Mucosa of descending colon (tissue), 3 donors: ENCODE measurements at regions not wholly inside any gene's neighbourhood (a gene's known extent, or its start where the extent isn't known, plus 50 kb on each side); places are given as distances from the start of the nearest gene placed in this dataset.

Experiments used
- ATAC-seq: fragments of 200-7000 bp; cut with Tn5 transposase; one replicate; pipeline ENCODE4 v1.9.1; 2020; ENCODE audit warnings: mild to moderate bottlenecking, moderate library complexity
- DNase-seq, 3 donors: peaks; one replicate each; pipeline ENCODE4 v3.0.0-alpha.2; 2020
- H3K36me3 ChIP-seq: fragments of 200-600 bp; one replicate; pipeline ENCODE4 v1.8.0; 2021; ENCODE audit warnings: low read depth, mild to moderate bottlenecking
- H3K4me1 ChIP-seq: fragments of 200-600 bp; one replicate; pipeline ENCODE4 v1.8.0; 2021; ENCODE audit warnings: low read depth, mild to moderate bottlenecking
- H3K4me3 ChIP-seq: fragments of 200-600 bp; one replicate; pipeline ENCODE4 v1.8.0; 2021; ENCODE audit warnings: mild to moderate bottlenecking
- H3K9me3 ChIP-seq: fragments of 200-600 bp; one replicate; pipeline ENCODE4 v1.8.0; 2021; ENCODE audit warnings: mild to moderate bottlenecking
- intact Hi-C, 2 donors: fragments of 100-400 bp; cut with DNase I in 1 of 2; cut with micrococcal nuclease in 1 of 2; formaldehyde crosslinking; loops; one replicate each; pipeline versions ENCODE4 v1.11.0 to v1.11.1; 2022; cut with DNase I, micrococcal nuclease
- TF ChIP-seq, protein P1 (sequence below): fragments of 200-600 bp; IDR thresholded peaks from one replicate; pipeline ENCODE4 v1.8.0; 2022; ENCODE audit warnings: antibody characterized with exemption, mild to moderate bottlenecking
- donor health status: DM: no; HTN: no; CAD: no; lungs with moderate emphysema.
- donor health status: DM: no; HTN: no; CAD: no.
- donor health status: DM: no; HTN: yes; CAD: no.

DNA sequence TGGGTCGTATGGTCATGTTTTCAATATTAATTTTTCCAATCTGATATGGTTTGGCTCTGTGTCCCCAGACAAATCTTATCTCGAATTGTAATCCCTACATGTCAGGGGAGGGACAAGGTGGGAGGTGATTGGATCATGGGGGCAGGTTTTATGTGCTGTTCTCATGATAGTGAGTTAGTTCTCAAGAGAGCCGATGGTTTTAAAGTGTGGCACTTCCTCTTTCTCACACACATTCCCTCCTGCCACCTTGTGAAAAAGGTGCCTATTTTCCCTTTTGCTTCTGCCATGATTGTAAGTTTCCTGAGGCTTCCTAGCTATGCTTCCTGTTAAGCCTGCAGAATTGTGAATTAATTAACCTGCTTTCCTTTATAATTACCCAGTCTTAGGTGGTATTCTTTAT, 309.1 kb upstream of the GRIN3A start:
- Histone ChIP-seq H3K9me3 (no peaks in the 10 kb centered on the region), H3K36me3 (no peaks in the 10 kb centered on the region), H3K4me3 (no peak overlapping the region), H3K4me1 (no peaks in the 10 kb centered on the region)
- DNase-seq (no peak), ATAC-seq (no peak)
- intact Hi-C loops = loop anchor here in 1 of 2 donors (10.0 kb wide), 1 partner anchor 57 kb away; no protein-coding TSS in a partner anchor
- TF ChIP-seq, protein P1, sequence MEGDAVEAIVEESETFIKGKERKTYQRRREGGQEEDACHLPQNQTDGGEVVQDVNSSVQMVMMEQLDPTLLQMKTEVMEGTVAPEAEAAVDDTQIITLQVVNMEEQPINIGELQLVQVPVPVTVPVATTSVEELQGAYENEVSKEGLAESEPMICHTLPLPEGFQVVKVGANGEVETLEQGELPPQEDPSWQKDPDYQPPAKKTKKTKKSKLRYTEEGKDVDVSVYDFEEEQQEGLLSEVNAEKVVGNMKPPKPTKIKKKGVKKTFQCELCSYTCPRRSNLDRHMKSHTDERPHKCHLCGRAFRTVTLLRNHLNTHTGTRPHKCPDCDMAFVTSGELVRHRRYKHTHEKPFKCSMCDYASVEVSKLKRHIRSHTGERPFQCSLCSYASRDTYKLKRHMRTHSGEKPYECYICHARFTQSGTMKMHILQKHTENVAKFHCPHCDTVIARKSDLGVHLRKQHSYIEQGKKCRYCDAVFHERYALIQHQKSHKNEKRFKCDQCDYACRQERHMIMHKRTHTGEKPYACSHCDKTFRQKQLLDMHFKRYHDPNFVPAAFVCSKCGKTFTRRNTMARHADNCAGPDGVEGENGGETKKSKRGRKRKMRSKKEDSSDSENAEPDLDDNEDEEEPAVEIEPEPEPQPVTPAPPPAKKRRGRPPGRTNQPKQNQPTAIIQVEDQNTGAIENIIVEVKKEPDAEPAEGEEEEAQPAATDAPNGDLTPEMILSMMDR = no peak

DNA sequence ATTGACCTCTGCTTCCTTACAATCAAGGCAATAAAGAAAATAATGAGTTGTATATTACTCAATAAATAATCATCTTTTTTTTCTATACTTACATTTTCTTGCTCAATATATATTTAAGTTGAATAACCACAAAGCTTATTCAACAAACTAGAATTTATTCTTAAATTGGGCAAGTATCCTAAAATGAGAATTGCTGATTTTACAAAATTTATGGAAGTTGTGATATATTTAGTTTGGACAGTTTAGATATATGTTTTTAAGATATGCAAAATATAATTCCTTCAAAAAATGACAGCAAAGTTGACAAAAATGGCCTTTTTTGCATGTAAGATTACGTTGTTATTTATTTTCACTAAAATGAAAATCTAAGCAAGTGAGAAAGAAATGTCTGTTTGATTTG, 305.7 kb upstream of the GRIN3A start:
- Histone ChIP-seq H3K36me3 (no peaks in the 10 kb centered on the region), H3K9me3 (no peaks in the 10 kb centered on the region), H3K4me3 (no peak overlapping the region), H3K4me1 (no peaks in the 10 kb centered on the region)
- no peak for DNase-seq
- intact Hi-C loops = loop anchor here in 1 of 2 donors (10.0 kb wide), 1 partner anchor 61 kb away; no protein-coding TSS in a partner anchor
- TF ChIP-seq, protein P1 = no peak
- ATAC-seq = no peak

DNA sequence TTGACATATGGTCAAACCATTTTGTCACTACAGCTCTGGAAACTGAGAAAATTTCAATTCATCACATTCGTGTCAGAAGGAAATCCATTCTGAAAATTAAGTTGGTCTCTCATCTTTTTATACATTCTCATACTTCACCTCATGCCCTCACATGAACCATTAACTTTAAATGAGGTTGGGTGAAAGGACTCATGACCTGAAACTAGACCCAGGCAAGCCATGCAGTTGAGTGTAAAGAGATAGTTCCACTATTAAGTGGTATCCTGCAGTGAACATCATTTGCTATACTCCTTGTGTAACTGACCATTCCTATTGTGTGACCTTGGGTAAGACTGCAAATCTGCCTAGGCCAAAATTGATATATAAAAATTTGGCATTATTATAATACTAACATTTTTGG, 299.6 kb upstream of the GRIN3A start:
- no peak overlapping the region for H3K4me3 ChIP-seq
- no peaks in the 10 kb centered on the region for H3K9me3 ChIP-seq
- H3K4me1 ChIP-seq = no peaks in the 10 kb centered on the region
- H3K36me3 ChIP-seq = no peaks in the 10 kb centered on the region
- intact Hi-C loops = no loop called here
- TF ChIP-seq, protein P1 = no peak
- ATAC-seq = no peak
- no peak for DNase-seq

DNA sequence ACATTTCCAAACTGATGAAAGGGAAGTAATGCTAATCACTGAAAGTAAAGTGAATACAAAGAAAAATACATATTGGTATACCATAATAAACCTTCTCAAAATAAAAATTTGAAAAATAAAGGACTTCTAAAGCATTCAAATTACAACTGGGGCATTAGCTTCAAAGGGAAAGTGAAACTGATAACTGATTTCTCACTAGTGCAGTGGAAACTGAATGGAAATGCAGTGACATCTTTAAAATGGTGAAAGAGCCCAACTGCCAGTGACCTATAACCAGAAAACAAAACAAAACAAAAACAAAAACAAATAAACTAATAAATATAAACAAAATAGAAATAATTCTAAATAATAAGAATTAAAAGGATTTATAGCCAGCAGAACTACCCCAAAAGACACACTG, 297.5 kb upstream of the GRIN3A start:
- Histone ChIP-seq H3K36me3 (no peaks in the 10 kb centered on the region), H3K4me3 (no peak overlapping the region), H3K4me1 (no peaks in the 10 kb centered on the region), H3K9me3 (no peaks in the 10 kb centered on the region)
- TF ChIP-seq, protein P1 = no peak
- no peak for DNase-seq
- intact Hi-C loops = no loop called here
- no peak for ATAC-seq

DNA sequence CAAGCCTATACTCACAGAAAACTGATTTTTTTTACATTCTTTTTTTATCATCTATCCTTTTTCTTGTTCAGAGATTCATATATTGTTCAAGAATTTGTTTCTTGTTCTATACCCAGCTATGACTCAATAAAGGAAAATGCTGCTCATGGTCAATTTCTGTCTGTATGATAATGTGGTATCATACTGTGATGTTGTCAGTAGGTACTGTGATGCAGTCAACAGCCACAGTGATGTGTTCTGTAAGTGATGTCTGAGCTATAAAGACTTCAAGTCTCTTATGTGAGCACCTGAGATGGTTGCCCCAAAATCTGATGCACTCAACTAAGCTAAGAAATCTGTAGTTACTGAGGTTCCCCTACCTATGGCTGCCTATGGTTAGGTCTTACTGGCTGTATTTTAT, 294.2 kb upstream of the GRIN3A start:
- no peaks in the 10 kb centered on the region for H3K36me3 ChIP-seq
- DNase-seq (no peak), ATAC-seq (no peak)
- intact Hi-C loops = no loop called here
- TF ChIP-seq, protein P1 = no peak
- no peaks in the 10 kb centered on the region for H3K4me1 ChIP-seq
- H3K9me3 ChIP-seq = no peaks in the 10 kb centered on the region
- no peak overlapping the region for H3K4me3 ChIP-seq

DNA sequence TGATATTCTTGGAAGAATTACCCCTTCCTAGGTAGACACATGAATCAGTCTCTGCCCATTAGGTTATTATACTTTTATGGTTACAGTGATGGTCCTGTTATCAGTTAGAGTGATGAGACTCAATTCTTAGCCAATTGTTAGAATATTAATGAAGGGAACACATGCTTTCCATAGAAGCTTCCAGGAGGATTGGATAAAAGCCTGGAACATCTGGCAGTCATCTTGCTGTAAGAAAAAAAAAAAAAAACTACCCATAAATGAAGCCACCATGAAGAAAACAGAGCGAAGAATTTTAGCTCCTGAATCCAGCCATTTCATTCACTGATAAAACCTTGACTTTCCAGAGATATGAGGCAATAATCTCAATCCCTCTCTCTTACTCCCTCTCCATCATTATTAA, 262.5 kb upstream of the GRIN3A start:
- Histone ChIP-seq H3K36me3 (no peaks in the 10 kb centered on the region), H3K9me3 (no peaks in the 10 kb centered on the region), H3K4me3 (no peak overlapping the region), H3K4me1 (no peaks in the 10 kb centered on the region)
- TF ChIP-seq, protein P1 = no peak
- ATAC-seq (no peak), DNase-seq (no peak)
- intact Hi-C loops = no loop called here
